GM18867 (cell line): ENCODE measurements at regions not wholly inside any gene's neighbourhood (a gene's known extent, or its start where the extent isn't known, plus 50 kb on each side); places are given as distances from the start of the nearest gene placed in this dataset.
A peak's percentile ranks its signal among the peaks of the same experiment; 100 is the strongest.

Experiments
- ATAC-seq: cut with Tn5 transposase; IDR thresholded peaks from one replicate; pipeline ENCODE4 v1.9.1; 2021; ENCODE audit warnings: mild to moderate bottlenecking, moderate library complexity; ENCODE audit not compliant: unreplicated experiment

DNA sequence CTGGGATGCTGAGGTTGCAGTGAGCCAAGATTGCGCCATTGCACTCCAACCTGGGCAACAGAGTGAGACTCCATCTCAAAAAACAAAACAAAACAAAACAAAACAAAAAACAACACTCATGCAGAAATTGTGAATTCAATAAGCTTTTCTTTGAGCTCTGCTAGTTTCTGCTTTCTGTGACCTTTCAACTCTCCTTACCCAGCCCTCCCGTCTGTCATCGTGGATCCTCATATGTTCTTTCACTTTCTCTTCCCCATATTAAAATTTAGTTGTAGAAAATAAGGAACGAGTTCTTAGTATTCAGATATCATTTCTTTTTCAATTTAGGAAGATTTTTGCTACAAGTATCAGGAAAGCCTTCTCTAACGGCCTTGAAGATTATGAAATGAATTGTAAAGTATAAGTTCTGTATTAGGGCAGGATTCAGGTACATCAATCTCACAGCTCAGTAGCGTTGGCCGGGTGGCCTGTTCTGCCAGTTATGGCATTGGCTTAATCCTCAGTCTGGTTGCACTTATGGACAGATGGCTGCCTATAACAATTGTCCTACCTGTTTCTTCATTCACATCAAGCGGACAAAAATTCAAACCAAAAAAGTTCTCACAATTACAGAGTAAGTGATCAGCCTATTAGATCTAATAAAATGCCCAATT, 1167.0 kb downstream of the SORCS3 start:
- ATAC-seq: peak; percentile 88

DNA sequence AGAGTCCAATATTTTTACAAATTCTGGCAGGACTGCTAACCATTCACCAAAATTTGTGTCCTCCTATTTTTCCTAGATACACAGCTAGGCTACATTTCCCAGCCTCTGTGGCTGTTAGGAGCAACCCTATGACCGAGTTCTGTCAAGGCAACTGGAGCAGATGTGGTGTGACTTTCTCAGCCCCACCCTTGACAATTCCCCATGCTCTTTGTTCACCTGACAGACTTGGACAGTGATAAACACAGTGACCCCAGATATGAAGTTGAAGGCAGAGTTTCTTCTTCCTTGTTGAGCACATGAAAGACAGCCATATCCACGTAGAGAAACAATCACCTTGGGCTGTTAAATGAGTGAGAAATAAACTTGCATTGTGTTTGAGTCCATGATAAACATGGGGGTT, 1162.1 kb downstream of the SORCS3 start:
- ATAC-seq: no peak

DNA sequence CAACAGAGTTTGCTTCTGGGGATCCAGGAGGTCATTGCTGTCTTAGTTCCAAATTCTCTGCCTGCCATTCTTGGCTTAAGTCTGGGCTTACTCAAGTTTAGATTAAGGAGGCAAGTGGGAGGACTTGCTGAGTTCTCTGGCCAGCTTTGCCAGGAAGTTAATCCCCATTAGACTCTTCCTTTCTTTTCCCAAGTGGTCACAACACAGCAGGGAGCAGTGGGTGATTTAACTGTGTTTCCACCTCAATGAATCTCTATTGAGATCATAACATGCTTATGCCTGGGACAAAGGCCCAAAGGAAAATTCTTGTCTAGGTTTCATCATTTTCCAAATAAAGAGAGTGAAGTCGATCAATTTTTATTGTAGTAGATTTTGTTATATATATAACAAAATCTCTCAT, 1159.6 kb downstream of the SORCS3 start:
- ATAC-seq: no peak

DNA sequence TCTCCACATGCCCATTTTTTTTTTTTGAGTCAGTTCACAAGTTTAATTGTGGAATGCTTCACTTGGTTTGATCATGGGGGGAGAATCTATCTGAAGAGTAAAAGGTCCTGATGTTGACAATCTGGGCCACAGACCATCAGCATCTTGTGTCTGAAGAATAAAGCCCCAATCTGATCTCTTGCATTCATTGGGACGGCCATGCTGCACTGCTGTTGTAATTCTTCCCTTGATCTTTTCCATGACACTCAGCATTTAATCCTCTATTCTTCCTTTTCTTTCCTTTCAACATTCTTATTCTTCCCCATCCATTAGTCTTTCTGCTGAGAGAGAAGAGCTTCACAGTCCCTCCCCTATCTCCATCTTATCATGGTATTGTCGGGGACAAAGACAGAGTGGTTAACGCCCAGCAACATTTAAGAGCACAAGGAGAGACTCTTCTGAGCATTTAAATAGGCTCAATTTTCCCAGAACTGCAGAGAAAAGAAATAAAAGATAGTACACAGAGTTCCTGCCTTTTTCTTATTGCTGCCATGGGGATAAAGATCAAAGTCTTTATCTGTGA, 1157.3 kb downstream of the SORCS3 start:
- no peak for ATAC-seq

DNA sequence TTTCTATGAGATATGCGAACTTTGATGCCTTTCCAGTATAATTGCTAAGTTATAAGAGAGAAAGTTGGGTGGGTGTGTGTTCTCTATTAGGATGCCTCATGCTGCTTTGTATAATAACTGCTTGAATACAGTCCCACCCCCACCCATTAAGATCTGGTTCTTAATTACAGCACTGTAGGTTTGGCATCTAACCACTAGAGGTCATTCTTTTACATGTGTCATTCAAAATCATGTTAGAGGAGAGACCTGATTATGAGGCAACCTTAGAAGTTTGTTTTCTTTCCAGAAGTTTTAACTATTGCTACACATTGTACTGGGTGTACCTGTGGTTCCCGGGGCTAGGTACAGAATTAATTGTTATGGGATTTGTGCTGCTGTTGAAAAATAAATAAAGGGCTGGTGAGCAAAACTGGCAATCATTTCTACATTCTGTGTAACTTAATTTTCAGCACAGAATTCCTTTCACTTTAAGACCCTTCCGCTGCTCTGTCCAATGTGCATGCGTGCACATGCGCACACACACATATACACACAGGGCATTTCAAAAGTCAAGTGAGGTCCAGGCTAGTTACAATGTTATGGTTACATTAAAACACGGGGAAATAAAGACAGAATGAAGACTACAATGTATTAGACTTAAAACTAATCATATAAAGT, 1156.3 kb downstream of the SORCS3 start:
- ATAC-seq: peak; percentile 89

DNA sequence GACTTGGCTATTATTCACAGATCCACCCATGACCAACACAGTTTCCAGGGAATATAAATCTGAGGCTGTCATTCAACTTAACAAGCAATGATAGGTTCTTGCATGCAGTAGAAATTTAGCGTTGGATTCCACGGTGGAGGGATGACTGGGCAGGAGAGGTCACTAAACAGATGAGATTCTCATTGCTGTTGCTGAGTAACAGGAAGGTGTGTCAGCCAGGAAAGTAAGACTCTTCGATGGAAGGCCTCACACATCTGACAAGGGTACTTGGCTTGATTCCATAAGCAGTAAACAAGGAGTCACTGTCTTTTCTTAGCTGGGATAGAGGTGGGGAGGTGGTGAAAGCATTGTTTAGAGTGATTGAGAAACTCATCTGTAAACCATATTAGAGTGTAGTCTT, 1152.0 kb downstream of the SORCS3 start:
- no peak for ATAC-seq

DNA sequence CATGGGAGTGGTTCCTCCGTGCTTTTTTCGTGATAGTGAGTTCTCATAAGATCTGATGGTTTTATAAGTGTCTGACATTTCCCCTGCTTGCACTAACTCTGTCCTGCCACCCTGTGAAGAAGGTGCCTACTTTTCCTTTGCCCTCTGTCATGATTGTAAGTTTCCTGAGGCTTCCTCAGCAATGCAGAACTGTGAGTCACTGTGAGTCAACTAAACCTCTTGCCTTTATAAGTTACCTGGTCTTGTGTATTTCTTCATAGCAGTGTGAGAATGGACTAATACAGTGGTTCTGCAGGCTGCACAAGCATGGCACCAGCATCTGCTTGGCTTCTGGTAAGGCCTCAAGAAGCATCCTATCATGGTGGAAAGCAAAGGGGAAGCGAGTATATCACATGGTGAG, 1144.6 kb downstream of the SORCS3 start:
- no peak for ATAC-seq

DNA sequence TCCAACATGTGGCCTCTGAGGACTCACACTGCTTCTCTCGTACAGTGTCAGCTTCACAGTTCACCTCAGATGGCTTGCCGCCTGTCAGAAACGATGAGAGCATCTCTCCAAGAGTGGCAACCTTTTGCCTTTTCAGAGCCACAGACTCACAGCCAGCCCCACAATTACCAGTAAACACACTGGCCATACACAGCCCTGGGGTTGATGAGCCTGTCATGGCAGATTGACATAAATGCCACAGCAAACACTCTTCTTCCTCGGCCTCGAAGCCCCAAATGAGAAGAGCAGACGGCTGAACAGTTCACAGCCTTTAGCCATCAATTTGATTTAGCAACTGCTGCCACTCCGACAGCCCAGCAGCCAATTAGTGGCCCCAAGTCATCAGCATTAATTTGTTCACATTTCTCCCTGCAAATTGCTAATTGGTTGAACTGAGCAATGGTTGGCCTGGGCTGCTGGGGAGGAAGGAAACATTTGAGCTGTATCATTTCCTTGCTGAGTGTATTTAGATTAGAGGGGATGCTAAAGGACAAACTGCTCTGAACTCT, 1142.9 kb downstream of the SORCS3 start:
- ATAC-seq: no peak

DNA sequence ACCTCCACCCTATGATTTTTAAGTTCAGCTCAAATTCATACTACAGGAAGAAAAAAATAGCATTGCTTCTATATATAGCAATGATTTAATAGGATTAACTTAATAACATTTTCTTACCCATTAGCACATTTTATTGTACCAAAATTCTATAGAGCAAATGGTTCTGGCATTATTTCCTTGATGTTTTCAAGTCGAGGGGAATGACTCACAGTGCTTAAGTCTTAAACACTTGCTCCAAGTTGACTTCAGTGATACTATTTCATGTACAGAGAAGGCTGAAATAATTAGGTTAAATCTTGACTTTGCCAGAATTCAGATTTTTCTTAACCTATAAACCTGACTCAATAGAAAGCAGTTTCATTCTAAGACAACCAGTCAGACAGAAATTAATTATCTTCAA, 1133.8 kb downstream of the SORCS3 start:
- ATAC-seq: no peak

DNA sequence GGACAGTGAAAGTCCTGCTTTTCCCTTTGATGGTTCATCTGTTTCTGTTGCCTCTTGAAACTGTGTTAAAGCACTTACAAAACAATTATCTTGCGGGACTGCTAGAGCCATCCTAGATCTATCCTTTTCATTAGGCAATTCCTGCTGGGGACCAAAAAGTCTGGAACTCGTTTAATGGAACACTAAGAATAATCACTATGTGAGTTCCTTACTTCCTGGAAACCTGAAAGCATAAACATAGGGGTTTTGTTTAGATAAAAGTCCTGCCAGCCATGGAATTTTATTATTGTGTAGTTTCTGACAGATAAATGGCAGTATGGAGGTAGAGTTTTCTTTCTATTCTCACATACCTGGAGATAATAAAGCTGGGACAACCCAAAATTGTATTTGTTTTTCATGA, 1133.3 kb downstream of the SORCS3 start:
- no peak for ATAC-seq

DNA sequence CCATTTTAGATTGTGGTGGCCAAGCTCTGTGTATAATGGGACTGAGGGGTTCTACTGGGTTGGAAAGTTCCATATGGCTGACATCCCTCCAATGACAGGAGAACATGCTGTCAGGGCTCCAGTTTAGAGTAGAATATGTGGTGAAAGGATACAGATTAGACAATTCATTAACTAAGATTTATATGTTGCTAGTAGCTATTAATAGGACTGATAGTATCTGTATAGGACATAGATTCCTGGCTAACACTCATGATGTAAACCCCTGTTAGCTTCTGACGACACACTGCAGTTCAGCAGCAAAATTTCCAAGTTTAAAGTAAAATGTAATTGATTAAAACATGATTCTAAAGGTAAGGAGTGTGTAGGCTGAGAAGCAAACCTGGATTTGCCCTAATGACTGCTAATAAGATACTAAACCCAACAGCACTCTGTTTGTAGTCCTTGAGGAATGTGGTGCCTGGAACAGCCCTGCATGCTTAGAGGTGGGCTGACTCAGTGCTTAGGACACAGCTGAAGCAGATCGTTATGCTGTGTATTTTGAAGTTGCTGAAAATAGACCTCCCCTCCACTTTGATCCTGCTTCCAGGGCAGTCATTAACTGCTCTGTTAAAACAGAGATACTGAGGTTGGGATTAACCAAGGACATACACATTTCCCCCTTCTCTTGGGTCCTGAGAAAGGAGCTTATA, 1129.6 kb downstream of the SORCS3 start:
- ATAC-seq: no peak

DNA sequence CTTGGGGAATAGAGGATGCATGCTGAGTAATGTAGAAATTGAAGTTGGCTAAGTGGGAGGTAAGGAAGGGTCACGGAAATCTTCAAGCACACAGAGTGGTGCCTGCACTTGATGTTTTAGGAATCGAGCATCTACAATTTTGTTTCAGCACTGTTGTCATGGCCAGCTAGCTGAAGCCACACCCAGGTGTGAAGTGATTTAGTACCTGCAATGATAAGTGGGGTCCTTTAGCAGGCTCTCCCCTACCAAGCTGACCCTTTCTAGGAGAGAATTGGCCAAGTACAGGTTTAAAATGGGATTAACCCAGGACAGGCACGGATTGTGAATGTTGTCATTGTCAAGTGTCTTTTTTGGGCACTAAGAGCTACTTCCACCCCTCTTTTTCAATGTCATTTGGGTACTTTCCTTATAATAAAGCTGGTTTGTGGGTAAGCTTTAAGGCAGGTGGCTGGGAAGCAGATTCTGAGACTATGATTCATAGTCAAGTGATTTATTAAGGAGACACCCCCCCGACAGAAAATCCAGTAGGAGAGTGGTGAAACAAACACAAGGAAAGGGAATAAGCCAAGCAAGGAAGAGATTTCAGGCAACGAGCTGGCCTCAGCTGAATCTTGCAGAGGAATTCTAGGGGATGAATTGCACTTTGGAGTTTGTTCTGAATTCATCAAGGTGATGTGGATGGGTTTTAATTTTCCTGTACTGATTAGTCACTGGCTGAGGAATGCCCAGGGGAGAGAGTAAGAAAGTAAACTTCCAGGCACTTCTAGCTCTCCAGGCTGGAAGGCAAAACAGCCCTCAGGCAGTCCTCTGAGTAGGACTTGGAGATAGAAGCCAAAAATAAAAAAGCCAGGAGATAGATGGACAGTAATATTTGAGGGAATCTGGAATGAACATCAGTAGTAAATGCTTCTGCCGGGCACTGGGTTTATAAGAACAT, 1128.4 kb downstream of the SORCS3 start:
- no peak for ATAC-seq

DNA sequence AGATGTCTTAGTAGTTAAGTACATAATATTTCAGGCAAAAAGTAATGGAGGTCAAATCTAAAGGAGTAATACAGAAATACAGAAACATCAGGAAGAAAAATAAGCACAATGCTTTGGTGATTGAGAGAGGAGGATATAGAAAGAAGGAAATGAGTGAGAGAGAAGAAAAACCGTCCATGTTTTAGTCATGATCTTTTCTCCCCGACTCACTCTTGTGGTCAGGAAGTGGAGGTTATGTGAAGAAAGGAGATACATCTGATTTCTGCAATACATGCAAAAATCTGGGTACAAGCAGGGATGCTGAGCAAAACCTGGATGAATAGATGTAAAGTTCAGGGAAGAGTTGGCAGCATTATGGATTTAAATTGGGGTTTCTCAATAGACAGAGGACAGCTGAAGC, 1122.5 kb downstream of the SORCS3 start:
- ATAC-seq: no peak

DNA sequence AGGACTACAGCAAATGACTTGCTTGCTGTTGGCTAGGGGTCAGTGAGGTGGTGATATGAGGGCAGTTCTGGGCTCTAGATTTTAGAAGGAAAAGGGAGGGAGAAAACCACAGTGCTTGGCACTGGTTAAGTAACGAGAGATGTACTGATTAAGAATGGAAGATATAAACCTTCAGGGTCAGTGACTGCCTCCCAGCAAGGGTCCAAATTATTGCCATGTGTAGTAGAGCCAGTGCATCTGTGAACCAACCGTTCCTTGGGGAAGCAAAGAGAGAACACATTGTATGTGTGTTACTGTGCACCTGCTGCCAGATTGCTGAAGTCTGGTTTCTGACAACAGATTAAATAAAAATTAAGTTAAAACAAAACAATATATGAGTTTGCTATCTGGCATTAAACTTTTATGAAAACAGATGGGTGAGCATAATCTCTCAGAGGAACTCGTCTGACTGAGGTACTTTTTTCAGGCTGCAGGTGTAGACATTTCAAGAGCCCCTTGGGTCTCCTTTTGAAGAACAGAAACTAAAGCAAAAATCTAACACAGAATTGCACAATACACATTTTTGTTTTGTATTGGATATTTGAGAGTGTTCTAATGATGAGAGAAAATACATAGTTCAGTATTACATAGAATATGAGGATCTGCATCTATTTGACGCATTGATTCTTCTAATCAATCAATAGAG, 1120.6 kb downstream of the SORCS3 start:
- no peak for ATAC-seq

DNA sequence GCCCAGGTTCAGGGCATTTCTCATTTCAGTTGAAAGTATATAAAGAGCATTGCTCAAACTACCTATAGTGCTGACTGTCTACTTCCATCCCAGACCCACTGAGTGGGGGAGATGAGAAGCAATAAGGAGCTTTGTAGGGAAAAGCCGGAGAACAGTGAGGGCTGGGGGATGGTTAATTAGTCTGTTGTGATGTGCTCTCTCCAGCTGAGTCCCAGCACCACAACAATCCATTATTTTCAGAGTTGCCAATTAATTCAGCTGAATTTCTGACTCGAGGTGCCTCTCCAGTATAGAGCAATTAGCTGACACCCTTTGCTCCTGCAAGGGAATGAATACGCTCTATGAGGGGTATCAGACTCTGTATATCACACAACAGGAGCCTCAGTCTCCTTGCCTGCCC, 1118.6 kb downstream of the SORCS3 start:
- no peak for ATAC-seq

DNA sequence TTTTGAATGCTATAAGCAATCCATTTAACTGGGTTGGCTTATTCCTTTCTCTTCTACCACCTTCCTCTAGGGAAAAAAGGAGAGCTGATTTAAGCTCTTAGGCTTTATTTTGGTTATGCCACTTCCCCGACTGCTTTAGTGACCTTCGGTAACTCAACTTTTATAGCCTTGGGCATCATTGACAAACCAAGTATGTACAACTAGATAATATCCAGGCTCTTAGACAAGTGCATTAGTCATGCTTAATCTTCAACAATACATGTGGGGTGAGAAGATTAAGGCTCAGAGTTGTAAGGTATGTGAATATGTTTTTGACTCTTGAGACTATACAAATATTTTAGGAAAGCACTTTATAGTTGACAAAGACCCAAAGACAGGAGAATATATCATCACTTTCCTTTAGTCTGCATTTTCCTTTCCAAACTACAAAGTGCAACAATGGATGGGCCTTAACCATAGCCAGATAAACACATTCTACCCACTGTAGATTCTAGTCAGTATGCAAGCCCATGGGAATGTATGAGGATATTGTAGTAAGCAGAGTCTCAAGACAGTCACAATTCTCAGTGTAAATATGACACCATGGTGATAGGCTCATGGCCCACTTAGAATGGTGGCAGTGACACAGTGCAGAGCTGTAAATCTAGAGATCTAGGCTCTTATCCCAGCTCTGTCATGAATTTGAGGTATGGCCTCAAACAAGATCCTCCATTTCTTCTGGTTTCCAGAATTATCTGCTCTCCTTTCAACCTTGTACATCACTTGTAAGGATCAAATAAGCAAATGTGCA, 1117.3 kb downstream of the SORCS3 start:
- ATAC-seq: no peak

DNA sequence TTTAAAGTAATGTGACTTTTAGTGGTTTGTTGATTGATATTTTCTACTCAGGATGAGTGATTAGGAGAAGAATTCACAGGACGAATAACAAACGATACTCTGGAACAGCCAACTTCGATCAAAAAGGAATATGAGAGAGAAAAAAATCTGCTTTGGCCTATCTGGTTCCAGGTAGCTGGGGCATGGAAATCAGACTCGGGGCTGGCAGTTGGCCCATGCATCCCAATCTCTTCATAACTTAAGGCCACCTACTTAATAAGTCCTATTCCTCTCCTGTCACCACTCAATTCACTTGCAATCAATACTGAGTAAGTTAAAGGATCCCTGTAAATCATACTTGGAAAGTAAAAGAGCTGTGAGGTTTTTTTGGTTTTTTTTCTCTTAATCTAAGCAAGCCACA, 1116.2 kb downstream of the SORCS3 start:
- no peak for ATAC-seq

DNA sequence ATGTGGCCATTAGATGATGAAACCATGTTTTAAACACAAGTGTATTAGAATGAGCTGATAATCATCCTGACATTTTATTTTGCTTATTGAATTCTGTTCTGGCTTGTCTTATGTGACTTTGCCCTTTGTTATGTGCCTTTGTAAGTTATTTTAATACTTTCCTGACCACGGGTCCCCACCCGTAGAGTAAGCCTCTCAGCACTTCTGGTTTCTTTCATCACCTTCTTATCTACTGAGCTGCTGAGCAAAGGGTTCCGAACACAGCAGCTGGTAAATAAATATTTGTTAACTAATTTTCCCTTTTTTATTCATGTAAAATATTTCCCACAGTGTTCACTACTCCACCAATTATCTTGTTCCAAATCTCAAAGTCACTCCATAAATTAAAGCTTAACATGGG, 1115.3 kb downstream of the SORCS3 start:
- no peak for ATAC-seq

DNA sequence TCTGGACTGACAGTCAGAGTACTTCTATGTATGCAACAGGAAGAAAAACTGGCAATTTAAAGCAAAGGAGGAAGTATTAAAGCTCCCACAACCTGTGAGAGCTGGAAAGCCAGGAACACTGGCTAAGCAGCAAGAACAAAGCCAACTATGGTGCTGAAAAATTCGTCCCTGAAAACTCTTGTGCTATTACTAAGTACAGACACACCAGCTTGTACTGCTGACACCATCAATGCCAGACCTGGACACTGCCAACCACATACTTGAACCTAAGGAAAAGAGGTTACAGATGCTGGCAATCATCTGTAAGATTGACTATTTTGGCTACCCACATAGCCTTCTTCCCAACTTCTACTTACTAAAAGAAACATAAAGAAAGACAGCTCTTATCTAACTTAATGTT, 1110.6 kb downstream of the SORCS3 start:
- ATAC-seq: no peak
